ENCODE measurements at regions not wholly inside any gene's neighbourhood (a gene's known extent, or its start where the extent isn't known, plus 50 kb on each side); places are given as distances from the start of the nearest gene placed in this dataset.

- TF ChIP-seq CTCF (IDR thresholded peaks at IDR 0.05; ENCODE audit: low read depth, low read length, missing control alignments): no peak
- no peak for DNase-seq
- Histone ChIP-seq H3K4me3 (ENCODE audit: low read depth, low read length) (no peak overlapping the region), H3K27me3 (replicated peaks) (no peaks in the 10 kb centered on the region), H3K27ac (no peak overlapping the region), H3K36me3 (replicated peaks) (no peaks in the 10 kb centered on the region)
- in situ Hi-C loops (cut with HindIII; ENCODE audit: low pct_ligation_motif_present, low sequenced_read_pairs): no loop called here
Measured at GRCh38 chr1:108066808-108067207, 101.8 kb upstream of the VAV3 start.

GRCh38 chr1:108064255-108064654 is 99.3 kb upstream of the VAV3 start:
- no peak overlapping the region for H3K27ac ChIP-seq
- H3K4me3 ChIP-seq (ENCODE audit: low read depth, low read length): no peak overlapping the region
- no peaks in the 10 kb centered on the region for H3K36me3 ChIP-seq (replicated peaks)
- no peak for DNase-seq
- no peaks in the 10 kb centered on the region for H3K27me3 ChIP-seq (replicated peaks)
- in situ Hi-C loops (cut with HindIII; ENCODE audit: low pct_ligation_motif_present, low sequenced_read_pairs): no loop called here
- no peak for TF ChIP-seq CTCF (IDR thresholded peaks at IDR 0.05; ENCODE audit: low read depth, low read length, missing control alignments)

- DNase-seq: no peak
- no peak for TF ChIP-seq CTCF (IDR thresholded peaks at IDR 0.05; ENCODE audit: low read depth, low read length, missing control alignments)
- Histone ChIP-seq H3K27ac (no peak overlapping the region), H3K27me3 (replicated peaks) (no peaks in the 10 kb centered on the region), H3K4me3 (ENCODE audit: low read depth, low read length) (no peak overlapping the region), H3K36me3 (replicated peaks) (no peaks in the 10 kb centered on the region)
- in situ Hi-C loops (cut with HindIII; ENCODE audit: low pct_ligation_motif_present, low sequenced_read_pairs): no loop called here
Measured at GRCh38 chr1:108063703-108064102, 98.7 kb upstream of the VAV3 start.

GRCh38 chr1:108059945-108060344 is 95.0 kb upstream of the VAV3 start:
- in situ Hi-C loops (cut with HindIII; ENCODE audit: low pct_ligation_motif_present, low sequenced_read_pairs): no loop called here
- no peak for DNase-seq
- Histone ChIP-seq H3K27me3 (replicated peaks) (no peaks in the 10 kb centered on the region), H3K36me3 (replicated peaks) (no peaks in the 10 kb centered on the region), H3K4me3 (ENCODE audit: low read depth, low read length) (no peak overlapping the region), H3K27ac (no peak overlapping the region)
- no peak for TF ChIP-seq CTCF (IDR thresholded peaks at IDR 0.05; ENCODE audit: low read depth, low read length, missing control alignments)

GRCh38 chr1:108057541-108057940 is 92.6 kb upstream of the VAV3 start:
- H3K4me3 ChIP-seq (ENCODE audit: low read depth, low read length): no peak overlapping the region
- H3K27ac ChIP-seq: no peak overlapping the region
- H3K36me3 ChIP-seq (replicated peaks): no peaks in the 10 kb centered on the region
- no peak for TF ChIP-seq CTCF (IDR thresholded peaks at IDR 0.05; ENCODE audit: low read depth, low read length, missing control alignments)
- in situ Hi-C loops (cut with HindIII; ENCODE audit: low pct_ligation_motif_present, low sequenced_read_pairs): no loop called here
- no peaks in the 10 kb centered on the region for H3K27me3 ChIP-seq (replicated peaks)
- DNase-seq: peak; percentile 44

GRCh38 chr1:108056436-108056990 is 91.5 kb upstream of the VAV3 start:
- Histone ChIP-seq H3K36me3 (replicated peaks) (no peaks in the 10 kb centered on the region), H3K4me3 (ENCODE audit: low read depth, low read length) (no peak overlapping the region), H3K27ac (no peak overlapping the region), H3K27me3 (replicated peaks) (no peaks in the 10 kb centered on the region)
- no peak for DNase-seq
- in situ Hi-C loops (cut with HindIII; ENCODE audit: low pct_ligation_motif_present, low sequenced_read_pairs): no loop called here
- no peak for TF ChIP-seq CTCF (IDR thresholded peaks at IDR 0.05; ENCODE audit: low read depth, low read length, missing control alignments)
